ENCODE measurements at regions not wholly inside any gene's neighbourhood (a gene's known extent, or its start where the extent isn't known, plus 50 kb on each side); places are given as distances from the start of the nearest gene placed in this dataset.
A peak's percentile ranks its signal among the peaks of the same experiment; 100 is the strongest.

GRCh38 chr21:16305686-16306085 is 575.9 kb downstream of the USP25 start:
- DNase-seq (ENCODE audit: low read depth), result no peak

GRCh38 chr21:16307256-16307655 is 577.5 kb downstream of the USP25 start:
- no peak for DNase-seq (ENCODE audit: low read depth)

GRCh38 chr21:16308269-16308668 is 578.5 kb downstream of the USP25 start:
- DNase-seq (ENCODE audit: low read depth), result no peak

GRCh38 chr21:16309250-16309971 is 579.6 kb downstream of the USP25 start:
- DNase-seq (ENCODE audit: low read depth), result no peak

- no peak for DNase-seq (ENCODE audit: low read depth)
Measured at GRCh38 chr21:16310176-16310575, 580.4 kb downstream of the USP25 start.

- DNase-seq (ENCODE audit: low read depth), result no peak
Measured at GRCh38 chr21:16311229-16311628, 581.4 kb downstream of the USP25 start.

- DNase-seq (ENCODE audit: low read depth), result no peak
Measured at GRCh38 chr21:16312321-16312720, 582.5 kb downstream of the USP25 start.

- DNase-seq (ENCODE audit: low read depth), result no peak
Measured at GRCh38 chr21:16315223-16315622, 585.4 kb downstream of the USP25 start.

- DNase-seq (ENCODE audit: low read depth), result no peak
Measured at GRCh38 chr21:16318651-16319300, 589.0 kb downstream of the USP25 start.

- no peak for DNase-seq (ENCODE audit: low read depth)
Measured at GRCh38 chr21:16320110-16320509, 590.3 kb downstream of the USP25 start.

- DNase-seq (ENCODE audit: low read depth), result no peak
Measured at GRCh38 chr21:16322454-16322853, 592.7 kb downstream of the USP25 start.

GRCh38 chr21:16323596-16323995 is 593.8 kb downstream of the USP25 start:
- no peak for DNase-seq (ENCODE audit: low read depth)

- DNase-seq (ENCODE audit: low read depth), result no peak
Measured at GRCh38 chr21:16324630-16325029, 594.8 kb downstream of the USP25 start.

GRCh38 chr21:16330082-16330907 is 600.5 kb downstream of the USP25 start:
- peak; percentile 25 for DNase-seq (ENCODE audit: low read depth)

- no peak for DNase-seq (ENCODE audit: low read depth)
Measured at GRCh38 chr21:16330908-16331268, 601.1 kb downstream of the USP25 start.

GRCh38 chr21:16337266-16337665 is 607.5 kb downstream of the USP25 start:
- no peak for DNase-seq (ENCODE audit: low read depth)

- DNase-seq (ENCODE audit: low read depth), result no peak
Measured at GRCh38 chr21:16342932-16343331, 613.1 kb downstream of the USP25 start.

GRCh38 chr21:16343776-16344175 is 614.0 kb downstream of the USP25 start:
- DNase-seq (ENCODE audit: low read depth), result no peak

GRCh38 chr21:16345757-16346156 is 616.0 kb downstream of the USP25 start:
- no peak for DNase-seq (ENCODE audit: low read depth)

- no peak for DNase-seq (ENCODE audit: low read depth)
Measured at GRCh38 chr21:16347223-16347622, 617.4 kb downstream of the USP25 start.

- DNase-seq (ENCODE audit: low read depth), result no peak
Measured at GRCh38 chr21:16353764-16354163, 624.0 kb downstream of the USP25 start.

- no peak for DNase-seq (ENCODE audit: low read depth)
Measured at GRCh38 chr21:16357994-16358393, 628.2 kb downstream of the USP25 start.

- DNase-seq (ENCODE audit: low read depth), result no peak
Measured at GRCh38 chr21:16358784-16359183, 629.0 kb downstream of the USP25 start.

All from GM04503 (cell line).